ENCODE measurements at regions not wholly inside any gene's neighbourhood (a gene's known extent, or its start where the extent isn't known, plus 50 kb on each side); places are given as distances from the start of the nearest gene placed in this dataset.

- TF ChIP-seq, protein P1, sequence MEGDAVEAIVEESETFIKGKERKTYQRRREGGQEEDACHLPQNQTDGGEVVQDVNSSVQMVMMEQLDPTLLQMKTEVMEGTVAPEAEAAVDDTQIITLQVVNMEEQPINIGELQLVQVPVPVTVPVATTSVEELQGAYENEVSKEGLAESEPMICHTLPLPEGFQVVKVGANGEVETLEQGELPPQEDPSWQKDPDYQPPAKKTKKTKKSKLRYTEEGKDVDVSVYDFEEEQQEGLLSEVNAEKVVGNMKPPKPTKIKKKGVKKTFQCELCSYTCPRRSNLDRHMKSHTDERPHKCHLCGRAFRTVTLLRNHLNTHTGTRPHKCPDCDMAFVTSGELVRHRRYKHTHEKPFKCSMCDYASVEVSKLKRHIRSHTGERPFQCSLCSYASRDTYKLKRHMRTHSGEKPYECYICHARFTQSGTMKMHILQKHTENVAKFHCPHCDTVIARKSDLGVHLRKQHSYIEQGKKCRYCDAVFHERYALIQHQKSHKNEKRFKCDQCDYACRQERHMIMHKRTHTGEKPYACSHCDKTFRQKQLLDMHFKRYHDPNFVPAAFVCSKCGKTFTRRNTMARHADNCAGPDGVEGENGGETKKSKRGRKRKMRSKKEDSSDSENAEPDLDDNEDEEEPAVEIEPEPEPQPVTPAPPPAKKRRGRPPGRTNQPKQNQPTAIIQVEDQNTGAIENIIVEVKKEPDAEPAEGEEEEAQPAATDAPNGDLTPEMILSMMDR (IDR thresholded peaks at IDR 0.05) = no peak
- H3K4me1 Mint-ChIP-seq (ENCODE audit: low read depth) = no peaks in the 10 kb centered on the region
Observed at GRCh38 chr5:155987265-155987810, 339.6 kb upstream of the SGCD start.

GRCh38 chr5:155989879-155990278 is 337.1 kb upstream of the SGCD start:
- ChIA-PET CTCF (no interaction called here), POLR2A (no interaction called here)
- peaks cover 8% of the 10 kb centered on the region for H3K27me3 Mint-ChIP-seq
- no peak for DNase-seq
- H3K36me3 Mint-ChIP-seq (ENCODE audit: low read depth) = no peaks in the 10 kb centered on the region
- no peaks in the 10 kb centered on the region for H3K9me3 Mint-ChIP-seq
- H3K4me3 Mint-ChIP-seq = no peak overlapping the region
- H3K4me1 Mint-ChIP-seq (ENCODE audit: low read depth) = no peaks in the 10 kb centered on the region
- H3K27ac Mint-ChIP-seq = no peak overlapping the region
- intact Hi-C loops (cut with micrococcal nuclease) = no loop called here
- ATAC-seq = no peak
- TF ChIP-seq, protein P1 (IDR thresholded peaks at IDR 0.05) = no peak

More at GRCh38 chr5:155987265-155987810, 339.6 kb upstream of the SGCD start:
- ATAC-seq = no peak
- H3K27ac Mint-ChIP-seq = no peak overlapping the region
- no peaks in the 10 kb centered on the region for H3K9me3 Mint-ChIP-seq
- peaks cover 4% of the 10 kb centered on the region for H3K27me3 Mint-ChIP-seq
- no peaks in the 10 kb centered on the region for H3K36me3 Mint-ChIP-seq (ENCODE audit: low read depth)
- CTCF ChIA-PET = no interaction called here
- intact Hi-C loops (cut with micrococcal nuclease) = no loop called here
- POLR2A ChIA-PET = no interaction called here
- no peak for DNase-seq
- no peak overlapping the region for H3K4me3 Mint-ChIP-seq

DNA sequence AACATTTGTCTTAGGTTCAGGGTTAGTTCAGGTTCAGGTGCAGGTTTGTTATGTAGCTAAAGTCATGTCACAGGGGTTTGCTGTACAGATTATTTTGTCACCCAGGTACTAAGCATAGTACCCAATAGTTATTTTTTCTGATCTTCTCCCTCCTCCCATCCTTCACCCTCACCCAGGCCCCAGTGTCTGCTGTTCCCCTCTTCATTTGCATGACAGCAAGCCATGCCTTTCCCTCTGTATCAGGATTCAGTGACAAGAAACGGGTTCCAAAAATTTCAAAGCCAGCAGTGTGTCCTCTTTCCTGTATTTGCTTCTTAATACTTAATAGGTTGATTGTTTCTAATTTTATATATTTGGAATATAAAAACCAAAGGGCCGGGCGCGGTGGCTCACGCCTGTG is 330.8 kb upstream of the SGCD start:
- Mint-ChIP-seq H3K36me3 (ENCODE audit: low read depth) (no peaks in the 10 kb centered on the region), H3K27me3 (peaks cover 5% of the 10 kb centered on the region), H3K4me3 (no peak overlapping the region), H3K4me1 (ENCODE audit: low read depth) (no peaks in the 10 kb centered on the region), H3K27ac (no peak overlapping the region), H3K9me3 (no peaks in the 10 kb centered on the region)
- TF ChIP-seq, protein P1 (IDR thresholded peaks at IDR 0.05) = no peak
- DNase-seq (no peak), ATAC-seq (no peak)
- intact Hi-C loops (cut with micrococcal nuclease) = no loop called here
- ChIA-PET POLR2A (no interaction called here), CTCF (interaction anchor here (0.9 kb wide), 1 partner anchor 328 kb away, joined by 3 read pairs; no protein-coding TSS in a partner anchor)

GRCh38 chr5:155998257-155998656 is 328.7 kb upstream of the SGCD start:
- CTCF ChIA-PET = no interaction called here
- DNase-seq = no peak
- Mint-ChIP-seq H3K4me1 (ENCODE audit: low read depth) (no peaks in the 10 kb centered on the region), H3K9me3 (no peaks in the 10 kb centered on the region), H3K27me3 (peaks cover 1% of the 10 kb centered on the region), H3K4me3 (no peak overlapping the region), H3K27ac (no peak overlapping the region), H3K36me3 (ENCODE audit: low read depth) (no peaks in the 10 kb centered on the region)
- intact Hi-C loops (cut with micrococcal nuclease) = no loop called here
- TF ChIP-seq, protein P1 (IDR thresholded peaks at IDR 0.05) = no peak
- no peak for ATAC-seq
- POLR2A ChIA-PET = no interaction called here

- TF ChIP-seq, protein P1 (IDR thresholded peaks at IDR 0.05) = no peak
- ChIA-PET POLR2A (no interaction called here), CTCF (no interaction called here)
- H3K4me1 Mint-ChIP-seq (ENCODE audit: low read depth) = no peaks in the 10 kb centered on the region
- H3K27ac Mint-ChIP-seq = no peak overlapping the region
- H3K9me3 Mint-ChIP-seq = no peaks in the 10 kb centered on the region
- no peak for DNase-seq
- H3K27me3 Mint-ChIP-seq = peaks cover 3% of the 10 kb centered on the region
- intact Hi-C loops (cut with micrococcal nuclease) = no loop called here
- H3K4me3 Mint-ChIP-seq = no peak overlapping the region
- H3K36me3 Mint-ChIP-seq (ENCODE audit: low read depth) = no peaks in the 10 kb centered on the region
- ATAC-seq = no peak
Observed at GRCh38 chr5:156000115-156000514, 326.8 kb upstream of the SGCD start.

Measured in activated CD8-positive, alpha-beta T cell treated with anti-CD3 and anti-CD28 coated beads for 36 hours (primary cell).